HCT116 (cell line): ENCODE measurements at regions not wholly inside any gene's neighbourhood (a gene's known extent, or its start where the extent isn't known, plus 50 kb on each side); places are given as distances from the start of the nearest gene placed in this dataset.

ENCODE experiments used
- ATAC-seq: fragments of 200-7000 bp; cut with Tn5 transposase; 2 replicates; pipeline ENCODE4 v1.9.1; 2020; ENCODE audit warnings: mild to moderate bottlenecking, moderate library complexity
- BruUV-seq: library from RNA; stranded (reverse); fragments of 400-500 nt; replicated peaks from 2 replicates; lab custom pipeline; 2021; lab: Mats Ljungman, UMichigan
- CTCF ChIA-PET: fragments of 300-600 bp; sonication (Branson Sonifier 250); formaldehyde crosslinking; loops from one replicate; lab custom pipeline; 2021; ENCODE audit warnings: antibody characterized with exemption; lab: Charles Lee
- POLR2A ChIA-PET: fragments of 300-600, 350-600 bp; sonication (Branson Sonifier 250); formaldehyde crosslinking; loops from one replicate; lab custom pipeline; 2021; ENCODE audit warnings: antibody characterized with exemption; lab: Charles Lee
- RAD21 ChIA-PET, 2 experiments: fragments of 300-600 bp; sonication (Branson Sonifier 250); formaldehyde crosslinking; loops; one replicate each; lab custom pipeline; 2023; ENCODE audit warnings: low total read pairs in 2 of 2; ENCODE audit not compliant: uncharacterized antibody in 2 of 2, unreplicated experiment in 2 of 2, low non-redundant PET in 1 of 2; lab: Charles Lee
- DNase-seq: peaks from one replicate; pipeline ENCODE4 v3.0.0-alpha.2; 2010; ENCODE audit warnings: low read depth, low spot score
- H2AFZ ChIP-seq: fragments of 200-600 bp; shearing (Covaris generic), sonication (generic); 2 replicates; pipeline ENCODE4 v1.6.1; 2017; ENCODE audit warnings: low read depth, mixed run types, mixed read lengths, antibody characterized with exemption, low read length; ENCODE audit not compliant: poor library complexity, severe bottlenecking
- H3K27ac ChIP-seq: 2 replicates; pipeline ENCODE4 v1.5.1; 2012; ENCODE audit warnings: low read depth, low read length
- H3K27me3 ChIP-seq: fragments of 200-600 bp; sonication (generic); 2 replicates; pipeline ENCODE4 v1.6.1; 2016; ENCODE audit warnings: mixed run types, low read length, mixed read lengths; ENCODE audit not compliant: insufficient read depth
- H3K36me3 ChIP-seq, 2 experiments: fragments of 200-500 bp in 1 of 2; fragments of 200-600 bp in 1 of 2; sonication (Bioruptor generic) in 1 of 2; sonication (generic) in 1 of 2; 2 replicates each; pipeline versions ENCODE4 v1.5.1 to v1.6.1; 2014 to 2016; ENCODE audit warnings: low read length in 2 of 2, inconsistent platforms in 1 of 2, mixed read lengths in 1 of 2, mixed run types in 1 of 2; ENCODE audit not compliant: insufficient read depth in 2 of 2, control insufficient read depth in 1 of 2
- H3K4me1 ChIP-seq, 2 experiments: fragments of 200-600 bp in 1 of 2; sonication (generic) in 1 of 2; 2 replicates each; pipeline versions ENCODE4 v1.5.1 to v1.6.1; 2012 to 2017; ENCODE audit warnings: low read length in 2 of 2, inconsistent platforms in 1 of 2, mild to moderate bottlenecking in 1 of 2, mixed read lengths in 1 of 2, mixed run types in 1 of 2, moderate library complexity in 1 of 2; ENCODE audit not compliant: insufficient read depth in 2 of 2, control insufficient read depth in 1 of 2
- H3K4me2 ChIP-seq: fragments of 200-600 bp; sonication (generic); 2 replicates; pipeline ENCODE4 v1.6.1; 2017; ENCODE audit warnings: mixed run types, low read length, mixed read lengths
- H3K4me3 ChIP-seq, 2 experiments: fragments of 200-600 bp in 1 of 2; sonication (generic) in 1 of 2; replicated peaks in 1 of 2; 2 replicates each; pipeline ENCODE4 v1.5.1; 2011 to 2016; ENCODE audit warnings: low read length in 2 of 2, control low read depth in 1 of 2, low read depth in 1 of 2, mild to moderate bottlenecking in 1 of 2, mixed read lengths in 1 of 2, mixed run types in 1 of 2
- H3K79me2 ChIP-seq: fragments of 200-600 bp; sonication (generic); 2 replicates; pipeline ENCODE4 v1.6.1; 2017; ENCODE audit warnings: mild to moderate bottlenecking, mixed run types, low read length, moderate library complexity, mixed read lengths; ENCODE audit not compliant: insufficient read depth
- H3K9ac ChIP-seq: fragments of 200-600 bp; sonication (generic); 2 replicates; pipeline ENCODE4 v1.6.1; 2016; ENCODE audit warnings: low read length, mixed read lengths
- H3K9me2 ChIP-seq: fragments of 200-600 bp; sonication (generic), shearing (Covaris generic); 2 replicates; pipeline ENCODE4 v1.6.1; 2017; ENCODE audit warnings: mixed run types, mild to moderate bottlenecking, moderate library complexity; ENCODE audit not compliant: insufficient read depth
- H3K9me3 ChIP-seq, 2 experiments: fragments of 200-500 bp in 1 of 2; fragments of 200-600 bp in 1 of 2; sonication (Bioruptor generic) in 1 of 2; sonication (generic) in 1 of 2; 2 replicates each; pipeline ENCODE4 v1.6.1; 2014 to 2017; ENCODE audit warnings: low read length in 2 of 2, mixed read lengths in 2 of 2, inconsistent platforms in 1 of 2, low read depth in 1 of 2, mild to moderate bottlenecking in 1 of 2, mixed run types in 1 of 2, moderate library complexity in 1 of 2; ENCODE audit not compliant: control insufficient read depth in 1 of 2, insufficient read depth in 1 of 2
- H4K20me1 ChIP-seq: fragments of 200-600 bp; sonication (generic), shearing (Covaris generic); 2 replicates; pipeline ENCODE4 v1.6.1; 2017; ENCODE audit warnings: mixed run types, mild to moderate bottlenecking, moderate library complexity; ENCODE audit not compliant: insufficient read depth
- CBX3 ChIP-seq: IDR thresholded peaks from 2 replicates; pipeline ENCODE4 v1.6.1; 2012; ENCODE audit warnings: low read depth
- CEBPB ChIP-seq: IDR thresholded peaks from 2 replicates; pipeline ENCODE4 v1.6.1; 2012; ENCODE audit warnings: low read depth
- EGR1 ChIP-seq: IDR thresholded peaks from 2 replicates; pipeline ENCODE4 v1.6.1; 2012; ENCODE audit warnings: low read depth
- FOSL1 ChIP-seq: IDR thresholded peaks from 2 replicates; pipeline ENCODE4 v1.6.1; 2012; ENCODE audit warnings: low read depth
- JUND ChIP-seq: IDR thresholded peaks from 2 replicates; pipeline ENCODE4 v1.6.1; 2012
- RAD21 ChIP-seq: IDR thresholded peaks from 2 replicates; pipeline ENCODE4 v1.6.1; 2012; ENCODE audit warnings: low read depth, mild to moderate bottlenecking
- SIN3A ChIP-seq: IDR thresholded peaks from 2 replicates; pipeline ENCODE4 v1.6.1; 2012; ENCODE audit warnings: low read depth
- SRF ChIP-seq: IDR thresholded peaks from 2 replicates; pipeline ENCODE4 v1.6.1; 2012; ENCODE audit warnings: low read depth
- ZFX ChIP-seq: fragments of 450-650 bp; IDR thresholded peaks from 2 replicates; pipeline ENCODE4 v1.6.1; 2017
- ZNF274 ChIP-seq: fragments of 200-500 bp; sonication (Bioruptor generic); IDR thresholded peaks from 2 replicates; pipeline ENCODE4 v1.6.1; 2014; ENCODE audit warnings: mild to moderate bottlenecking, low read depth, low read length, inconsistent platforms
- intact Hi-C: fragments of 100-400 bp; cut with micrococcal nuclease; formaldehyde crosslinking; loops from 2 replicates; pipeline ENCODE4 v1.10.0; 2022
- TF ChIP-seq, protein P1 (sequence below), 3 experiments: fragments of 200-600 bp in 1 of 3; sonication (generic) in 1 of 3; IDR thresholded peaks in 2 of 3; conservative IDR thresholded peaks in 1 of 3; 2 replicates each; pipeline ENCODE4 v1.5.1; 2012 to 2017; ENCODE audit warnings: low read depth in 2 of 3, low read length in 2 of 3, antibody characterized with exemption in 1 of 3, borderline replicate concordance in 1 of 3, control low read depth in 1 of 3, mild to moderate bottlenecking in 1 of 3, mixed read lengths in 1 of 3, mixed run types in 1 of 3, moderate library complexity in 1 of 3; ENCODE audit not compliant: insufficient read depth in 1 of 3
- TF ChIP-seq, protein P2 (sequence below): IDR thresholded peaks from 2 replicates; pipeline ENCODE4 v1.6.1; 2012; ENCODE audit warnings: low read depth
- TF ChIP-seq, protein P3 (sequence below): IDR thresholded peaks from 2 replicates; pipeline ENCODE4 v1.6.1; 2011; ENCODE audit warnings: mild to moderate bottlenecking, low read length, moderate library complexity; ENCODE audit not compliant: insufficient replicate concordance; ENCODE audit errors: extremely low read depth

DNA sequence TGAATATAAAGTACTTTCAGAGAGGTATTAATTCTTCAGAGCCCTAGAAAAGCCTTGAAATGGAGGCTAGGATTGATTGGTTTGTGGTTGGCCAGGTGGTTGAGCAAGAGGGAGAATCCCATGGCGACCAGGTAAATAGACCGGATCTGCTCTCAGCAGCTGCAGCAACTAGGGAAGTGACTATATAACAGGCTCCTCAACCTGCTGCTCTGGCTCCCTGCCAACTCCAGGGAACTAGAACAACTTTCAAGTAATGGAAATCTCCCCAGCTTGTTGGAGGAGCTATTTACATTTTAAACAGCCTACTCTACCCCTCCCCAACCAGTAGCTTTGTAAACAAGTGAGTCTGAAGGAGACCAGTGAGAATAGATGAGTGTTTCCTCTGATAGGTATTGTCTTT is 121.8 kb upstream of the CADM2 start:
- Histone ChIP-seq H3K4me1 (no peaks in the 10 kb centered on the region), H3K36me3 (no peaks in the 10 kb centered on the region), H3K27ac (no peak overlapping the region), H3K4me2 (no peak overlapping the region), H3K79me2 (no peaks in the 10 kb centered on the region), H3K9me3 (no peaks in the 10 kb centered on the region; a peak in 2 of 4 replicates), H3K4me3 (no peak overlapping the region), H3K9ac (no peak overlapping the region), H2AFZ (no peak overlapping the region), H4K20me1 (no peaks in the 10 kb centered on the region), H3K9me2 (no peaks in the 10 kb centered on the region), H3K27me3 (no peaks in the 10 kb centered on the region)
- POLR2A ChIA-PET, result no interaction called here
- CTCF ChIA-PET, result no interaction called here
- intact Hi-C loops, result no loop called here
- ATAC-seq (no peak), DNase-seq (no peak)
- RAD21 ChIA-PET, result no interaction called here
- TF ChIP-seq, protein P1, sequence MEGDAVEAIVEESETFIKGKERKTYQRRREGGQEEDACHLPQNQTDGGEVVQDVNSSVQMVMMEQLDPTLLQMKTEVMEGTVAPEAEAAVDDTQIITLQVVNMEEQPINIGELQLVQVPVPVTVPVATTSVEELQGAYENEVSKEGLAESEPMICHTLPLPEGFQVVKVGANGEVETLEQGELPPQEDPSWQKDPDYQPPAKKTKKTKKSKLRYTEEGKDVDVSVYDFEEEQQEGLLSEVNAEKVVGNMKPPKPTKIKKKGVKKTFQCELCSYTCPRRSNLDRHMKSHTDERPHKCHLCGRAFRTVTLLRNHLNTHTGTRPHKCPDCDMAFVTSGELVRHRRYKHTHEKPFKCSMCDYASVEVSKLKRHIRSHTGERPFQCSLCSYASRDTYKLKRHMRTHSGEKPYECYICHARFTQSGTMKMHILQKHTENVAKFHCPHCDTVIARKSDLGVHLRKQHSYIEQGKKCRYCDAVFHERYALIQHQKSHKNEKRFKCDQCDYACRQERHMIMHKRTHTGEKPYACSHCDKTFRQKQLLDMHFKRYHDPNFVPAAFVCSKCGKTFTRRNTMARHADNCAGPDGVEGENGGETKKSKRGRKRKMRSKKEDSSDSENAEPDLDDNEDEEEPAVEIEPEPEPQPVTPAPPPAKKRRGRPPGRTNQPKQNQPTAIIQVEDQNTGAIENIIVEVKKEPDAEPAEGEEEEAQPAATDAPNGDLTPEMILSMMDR (IDR thresholded peaks at IDR 0.05 in 2 of 3, conservative IDR thresholded peaks at IDR 0.05 in 1 of 3; ENCODE audit: borderline replicate concordance in 1 of 3, insufficient read depth in 1 of 3, low read depth in 2 of 3, low read length in 2 of 3), result no peak
- TF ChIP-seq ZNF274 (no peak), RAD21 (no peak), CEBPB (no peak), FOSL1 (no peak), CBX3 (no peak), EGR1 (no peak), JUND (no peak), SIN3A (no peak)
- no TSS peak for BruUV-seq

DNA sequence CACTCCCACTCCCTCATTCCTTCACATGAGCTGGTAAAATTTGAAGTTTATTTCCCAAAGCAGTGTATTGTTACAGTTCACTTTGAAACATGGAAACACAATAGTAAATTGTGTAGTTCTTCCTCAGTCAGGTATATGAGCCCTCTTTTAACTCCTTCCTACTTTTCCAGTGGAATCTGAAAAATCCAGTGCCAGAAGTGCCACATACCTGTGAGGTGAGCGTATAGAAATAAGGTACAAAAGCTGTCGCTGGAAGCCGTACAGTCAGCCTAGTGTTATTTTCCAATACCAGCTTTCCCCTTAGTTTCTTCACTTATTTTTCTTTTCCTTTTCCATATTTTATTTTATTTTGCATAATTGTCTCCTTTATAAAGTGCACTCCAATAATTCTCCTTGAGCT is 81.7 kb upstream of the CADM2 start:
- RAD21 ChIA-PET, result no interaction called here
- ATAC-seq, result no peak
- no peak for DNase-seq
- intact Hi-C loops, result no loop called here
- BruUV-seq, result no TSS peak
- no peaks in the 10 kb centered on the region for H3K9me2 ChIP-seq
- POLR2A ChIA-PET, result no interaction called here
- no peak overlapping the region for H3K27ac ChIP-seq
- CTCF ChIA-PET, result no interaction called here
- no peak for TF ChIP-seq JUND
- TF ChIP-seq, protein P2, sequence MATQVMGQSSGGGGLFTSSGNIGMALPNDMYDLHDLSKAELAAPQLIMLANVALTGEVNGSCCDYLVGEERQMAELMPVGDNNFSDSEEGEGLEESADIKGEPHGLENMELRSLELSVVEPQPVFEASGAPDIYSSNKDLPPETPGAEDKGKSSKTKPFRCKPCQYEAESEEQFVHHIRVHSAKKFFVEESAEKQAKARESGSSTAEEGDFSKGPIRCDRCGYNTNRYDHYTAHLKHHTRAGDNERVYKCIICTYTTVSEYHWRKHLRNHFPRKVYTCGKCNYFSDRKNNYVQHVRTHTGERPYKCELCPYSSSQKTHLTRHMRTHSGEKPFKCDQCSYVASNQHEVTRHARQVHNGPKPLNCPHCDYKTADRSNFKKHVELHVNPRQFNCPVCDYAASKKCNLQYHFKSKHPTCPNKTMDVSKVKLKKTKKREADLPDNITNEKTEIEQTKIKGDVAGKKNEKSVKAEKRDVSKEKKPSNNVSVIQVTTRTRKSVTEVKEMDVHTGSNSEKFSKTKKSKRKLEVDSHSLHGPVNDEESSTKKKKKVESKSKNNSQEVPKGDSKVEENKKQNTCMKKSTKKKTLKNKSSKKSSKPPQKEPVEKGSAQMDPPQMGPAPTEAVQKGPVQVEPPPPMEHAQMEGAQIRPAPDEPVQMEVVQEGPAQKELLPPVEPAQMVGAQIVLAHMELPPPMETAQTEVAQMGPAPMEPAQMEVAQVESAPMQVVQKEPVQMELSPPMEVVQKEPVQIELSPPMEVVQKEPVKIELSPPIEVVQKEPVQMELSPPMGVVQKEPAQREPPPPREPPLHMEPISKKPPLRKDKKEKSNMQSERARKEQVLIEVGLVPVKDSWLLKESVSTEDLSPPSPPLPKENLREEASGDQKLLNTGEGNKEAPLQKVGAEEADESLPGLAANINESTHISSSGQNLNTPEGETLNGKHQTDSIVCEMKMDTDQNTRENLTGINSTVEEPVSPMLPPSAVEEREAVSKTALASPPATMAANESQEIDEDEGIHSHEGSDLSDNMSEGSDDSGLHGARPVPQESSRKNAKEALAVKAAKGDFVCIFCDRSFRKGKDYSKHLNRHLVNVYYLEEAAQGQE, result no peak
- TF ChIP-seq, protein P3, sequence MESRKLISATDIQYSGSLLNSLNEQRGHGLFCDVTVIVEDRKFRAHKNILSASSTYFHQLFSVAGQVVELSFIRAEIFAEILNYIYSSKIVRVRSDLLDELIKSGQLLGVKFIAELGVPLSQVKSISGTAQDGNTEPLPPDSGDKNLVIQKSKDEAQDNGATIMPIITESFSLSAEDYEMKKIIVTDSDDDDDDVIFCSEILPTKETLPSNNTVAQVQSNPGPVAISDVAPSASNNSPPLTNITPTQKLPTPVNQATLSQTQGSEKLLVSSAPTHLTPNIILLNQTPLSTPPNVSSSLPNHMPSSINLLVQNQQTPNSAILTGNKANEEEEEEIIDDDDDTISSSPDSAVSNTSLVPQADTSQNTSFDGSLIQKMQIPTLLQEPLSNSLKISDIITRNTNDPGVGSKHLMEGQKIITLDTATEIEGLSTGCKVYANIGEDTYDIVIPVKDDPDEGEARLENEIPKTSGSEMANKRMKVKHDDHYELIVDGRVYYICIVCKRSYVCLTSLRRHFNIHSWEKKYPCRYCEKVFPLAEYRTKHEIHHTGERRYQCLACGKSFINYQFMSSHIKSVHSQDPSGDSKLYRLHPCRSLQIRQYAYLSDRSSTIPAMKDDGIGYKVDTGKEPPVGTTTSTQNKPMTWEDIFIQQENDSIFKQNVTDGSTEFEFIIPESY, result no peak
- no peak for TF ChIP-seq SIN3A
- no peak for TF ChIP-seq ZFX
- no peak for TF ChIP-seq SRF
- no peaks in the 10 kb centered on the region for H3K4me1 ChIP-seq
- H3K4me3 ChIP-seq, result no peak overlapping the region
- peaks cover 18 to 31% of the 10 kb centered on the region in 2 experiments; a peak in 2 of 4 replicates for H3K9me3 ChIP-seq
- H3K4me2 ChIP-seq, result no peak overlapping the region
- H3K9ac ChIP-seq, result no peak overlapping the region
- H3K79me2 ChIP-seq, result no peaks in the 10 kb centered on the region
- no peaks in the 10 kb centered on the region for H3K36me3 ChIP-seq
- no peaks in the 10 kb centered on the region for H4K20me1 ChIP-seq
- no peak overlapping the region for H2AFZ ChIP-seq
- no peaks in the 10 kb centered on the region for H3K27me3 ChIP-seq
